ENCODE measurements at regions not wholly inside any gene's neighbourhood (a gene's known extent, or its start where the extent isn't known, plus 50 kb on each side); places are given as distances from the start of the nearest gene placed in this dataset.

GRCh38 chr12:97921979-97922722, 459.5 kb downstream of the RMST start:
- Histone ChIP-seq H2AFZ (ENCODE audit: low read depth, low read length) (no peak overlapping the region), H3K4me2 (ENCODE audit: insufficient read depth, low read length) (no peak overlapping the region), H3K36me3 (ENCODE audit: control insufficient read depth, insufficient read depth, low read length) (no peaks in the 10 kb centered on the region), H3K27me3 (ENCODE audit: control insufficient read depth in 2 of 2, insufficient read depth in 2 of 2, low read length in 2 of 2) (no peaks in the 10 kb centered on the region), H3K9me3 (replicated peaks; ENCODE audit: control insufficient read depth, insufficient read depth, low read depth, low read length) (no peaks in the 10 kb centered on the region; the same call in 1 of the 2 replicates), H3K9me1 (ENCODE audit: control insufficient read depth, insufficient read depth, low read length) (no peaks in the 10 kb centered on the region), H3K9ac (ENCODE audit: insufficient read depth in 1 of 2, low read depth in 2 of 2, low read length in 2 of 2) (no peak overlapping the region), H3K79me2 (ENCODE audit: control insufficient read depth, insufficient read depth, low read length) (no peaks in the 10 kb centered on the region), H3K27ac (ENCODE audit: extremely low read depth, low read depth, low read length) (no peak overlapping the region), H4K20me1 (replicated peaks; ENCODE audit: control insufficient read depth, insufficient read depth, low read length) (no peaks in the 10 kb centered on the region), H3K4me3 (no peak overlapping the region), H3K4me1 (replicated peaks in 1 of 2; ENCODE audit: control insufficient read depth in 2 of 2, insufficient read depth in 2 of 2, low read length in 2 of 2) (no peaks in the 10 kb centered on the region)
- no TSS peak for BruUV-seq (replicated peaks)
- 0% methylated on average over 1 of the region's 1 CpG for WGBS (ENCODE audit: insufficient coverage, low coverage, missing lambda C conversion rate)
- CTCF ChIA-PET (ENCODE audit: low intra/inter-chr PET ratio) = no interaction called here
- no peak for DNase-seq (ENCODE audit: extremely low read depth in 1 of 4, low spot score in 3 of 4)
- FAIRE-seq = no peak
- no peak for ATAC-seq
- intact Hi-C loops (cut with micrococcal nuclease) (no loop called here), in situ Hi-C loops (cut with MboI) (no loop called here)
- POLR2A ChIA-PET = no interaction called here
- TF ChIP-seq ZNF253 (CRISPR knock-in tag; conservative IDR thresholded peaks at IDR 0.05) = no peak
- no peak for TF ChIP-seq CUX1 (CRISPR knock-in tag; IDR thresholded peaks at IDR 0.05)
- TF ChIP-seq ZBTB43 (CRISPR knock-in tag; IDR thresholded peaks at IDR 0.05) = no peak
- no peak for TF ChIP-seq NFE2 (IDR thresholded peaks at IDR 0.05; ENCODE audit: low read depth)
- no peak for TF ChIP-seq ZNF175 (CRISPR knock-in tag; IDR thresholded peaks at IDR 0.05; ENCODE audit: low read depth)
- no peak for TF ChIP-seq ZNF431 (CRISPR knock-in tag; IDR thresholded peaks at IDR 0.05)
- TF ChIP-seq, protein P1, sequence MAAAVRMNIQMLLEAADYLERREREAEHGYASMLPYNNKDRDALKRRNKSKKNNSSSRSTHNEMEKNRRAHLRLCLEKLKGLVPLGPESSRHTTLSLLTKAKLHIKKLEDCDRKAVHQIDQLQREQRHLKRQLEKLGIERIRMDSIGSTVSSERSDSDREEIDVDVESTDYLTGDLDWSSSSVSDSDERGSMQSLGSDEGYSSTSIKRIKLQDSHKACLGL (CRISPR knock-in tag; IDR thresholded peaks at IDR 0.05; ENCODE audit: borderline replicate concordance, poor library complexity, severe bottlenecking) = no peak
- TF ChIP-seq, protein P2, sequence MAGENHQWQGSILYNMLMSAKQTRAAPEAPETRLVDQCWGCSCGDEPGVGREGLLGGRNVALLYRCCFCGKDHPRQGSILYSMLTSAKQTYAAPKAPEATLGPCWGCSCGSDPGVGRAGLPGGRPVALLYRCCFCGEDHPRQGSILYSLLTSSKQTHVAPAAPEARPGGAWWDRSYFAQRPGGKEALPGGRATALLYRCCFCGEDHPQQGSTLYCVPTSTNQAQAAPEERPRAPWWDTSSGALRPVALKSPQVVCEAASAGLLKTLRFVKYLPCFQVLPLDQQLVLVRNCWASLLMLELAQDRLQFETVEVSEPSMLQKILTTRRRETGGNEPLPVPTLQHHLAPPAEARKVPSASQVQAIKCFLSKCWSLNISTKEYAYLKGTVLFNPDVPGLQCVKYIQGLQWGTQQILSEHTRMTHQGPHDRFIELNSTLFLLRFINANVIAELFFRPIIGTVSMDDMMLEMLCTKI (IDR thresholded peaks at IDR 0.05; ENCODE audit: partially characterized antibody) = no peak
- no peak for TF ChIP-seq PHTF2 (CRISPR knock-in tag; IDR thresholded peaks at IDR 0.05)

Measured in K562 (cell line).